Liver (tissue), 3 donors: ENCODE measurements at regions not wholly inside any gene's neighbourhood (a gene's known extent, or its start where the extent isn't known, plus 50 kb on each side); places are given as distances from the start of the nearest gene placed in this dataset.

Source experiments
- JUND ChIP-seq, 2 donors: IDR thresholded peaks; 2 replicates each; pipeline ENCODE4 v1.6.1; 2016; ENCODE audit warnings: antibody characterized with exemption in 2 of 2
- TAF1 ChIP-seq: conservative IDR thresholded peaks from 2 replicates; pipeline ENCODE4 v1.6.1; 2016; ENCODE audit warnings: antibody characterized with exemption, mild to moderate bottlenecking
- TF ChIP-seq, protein P1 (sequence below): fragments of 150-350 bp; IDR thresholded peaks from 2 replicates; pipeline ENCODE4 v1.5.1; 2017; ENCODE audit warnings: improper control_type of control experiment, low read depth, low read length; ENCODE audit not compliant: missing input control
- donor health status: healthy.
- donor health status: healthy.

DNA sequence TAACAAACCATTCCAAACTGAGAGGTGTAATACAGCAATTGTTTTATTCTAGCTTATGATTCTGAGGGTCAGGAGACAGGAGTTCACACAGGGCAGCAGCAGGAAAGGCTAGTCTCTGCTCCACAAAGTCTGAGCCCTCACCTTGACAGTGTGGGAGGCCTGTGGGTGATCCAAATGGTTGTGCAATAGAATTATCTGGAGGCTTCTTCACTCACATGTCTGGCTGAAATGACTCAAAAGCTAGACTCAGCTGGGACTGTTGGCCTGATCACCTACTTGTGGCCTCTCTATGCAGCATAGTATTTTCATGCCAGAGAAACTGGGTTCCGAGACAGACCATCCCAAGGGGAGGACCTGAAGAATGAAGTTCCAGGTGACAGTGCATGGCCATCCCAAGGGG lies 233.9 kb upstream of the UBE2E2 start:
- TF ChIP-seq, protein P1, sequence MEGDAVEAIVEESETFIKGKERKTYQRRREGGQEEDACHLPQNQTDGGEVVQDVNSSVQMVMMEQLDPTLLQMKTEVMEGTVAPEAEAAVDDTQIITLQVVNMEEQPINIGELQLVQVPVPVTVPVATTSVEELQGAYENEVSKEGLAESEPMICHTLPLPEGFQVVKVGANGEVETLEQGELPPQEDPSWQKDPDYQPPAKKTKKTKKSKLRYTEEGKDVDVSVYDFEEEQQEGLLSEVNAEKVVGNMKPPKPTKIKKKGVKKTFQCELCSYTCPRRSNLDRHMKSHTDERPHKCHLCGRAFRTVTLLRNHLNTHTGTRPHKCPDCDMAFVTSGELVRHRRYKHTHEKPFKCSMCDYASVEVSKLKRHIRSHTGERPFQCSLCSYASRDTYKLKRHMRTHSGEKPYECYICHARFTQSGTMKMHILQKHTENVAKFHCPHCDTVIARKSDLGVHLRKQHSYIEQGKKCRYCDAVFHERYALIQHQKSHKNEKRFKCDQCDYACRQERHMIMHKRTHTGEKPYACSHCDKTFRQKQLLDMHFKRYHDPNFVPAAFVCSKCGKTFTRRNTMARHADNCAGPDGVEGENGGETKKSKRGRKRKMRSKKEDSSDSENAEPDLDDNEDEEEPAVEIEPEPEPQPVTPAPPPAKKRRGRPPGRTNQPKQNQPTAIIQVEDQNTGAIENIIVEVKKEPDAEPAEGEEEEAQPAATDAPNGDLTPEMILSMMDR = no peak
- TF ChIP-seq JUND (IDR thresholded peaks at IDR 0.05) = no peak
- TF ChIP-seq TAF1 = no peak
